ENCODE measurements at regions not wholly inside any gene's neighbourhood (a gene's known extent, or its start where the extent isn't known, plus 50 kb on each side); places are given as distances from the start of the nearest gene placed in this dataset.
A peak's percentile ranks its signal among the peaks of the same experiment; 100 is the strongest.
"Not testable (repeated sequence)": the region's sequence is repeated elsewhere in the genome, so short reads cannot be mapped to it uniquely, and the experiment has no call there.

GRCh38 chr2:113386780-113387433 lies 50.6 kb upstream of the ZNG1B start:
- not testable (repeated sequence) for DNase-seq (ENCODE audit: low read depth); H3K4me3 ChIP-seq (ENCODE audit: low read depth, low read length)

- DNase-seq (ENCODE audit: low read depth); H3K4me3 ChIP-seq (ENCODE audit: low read depth, low read length): not testable (repeated sequence)
These were observed 57.9 kb upstream of the ZNG1B start for GRCh38 chr2:113379621-113380020.

- no peak for DNase-seq (ENCODE audit: low read depth)
These were observed 60.5 kb upstream of the ZNG1B start for GRCh38 chr2:113376913-113377445.

GRCh38 chr2:113376253-113376912 lies 61.1 kb upstream of the ZNG1B start:
- no peak for DNase-seq (ENCODE audit: low read depth)
- H3K4me3 ChIP-seq (ENCODE audit: low read depth, low read length), result no peak overlapping the region

More at GRCh38 chr2:113376913-113377445, 60.5 kb upstream of the ZNG1B start:
- no peak overlapping the region for H3K4me3 ChIP-seq (ENCODE audit: low read depth, low read length)

- not testable (repeated sequence) for DNase-seq (ENCODE audit: low read depth); H3K4me3 ChIP-seq (ENCODE audit: low read depth, low read length)
These were observed 62.6 kb upstream of the ZNG1B start for GRCh38 chr2:113374857-113375256.

- not testable (repeated sequence) for DNase-seq (ENCODE audit: low read depth); H3K4me3 ChIP-seq (ENCODE audit: low read depth, low read length)
These were observed 65.1 kb upstream of the ZNG1B start for GRCh38 chr2:113372258-113372834.

- no peak overlapping the region for H3K4me3 ChIP-seq (ENCODE audit: low read depth, low read length)
- peak; percentile 36 for DNase-seq (ENCODE audit: low read depth)
These were observed 66.9 kb upstream of the ZNG1B start for GRCh38 chr2:113370478-113371091.

GRCh38 chr2:113370030-113370429 lies 67.5 kb upstream of the ZNG1B start:
- no peak for DNase-seq (ENCODE audit: low read depth)
- H3K4me3 ChIP-seq (ENCODE audit: low read depth, low read length), result no peak overlapping the region

- DNase-seq (ENCODE audit: low read depth); H3K4me3 ChIP-seq (ENCODE audit: low read depth, low read length): not testable (repeated sequence)
These were observed 68.9 kb upstream of the ZNG1B start for GRCh38 chr2:113368581-113368980.

- not testable (repeated sequence) for DNase-seq (ENCODE audit: low read depth); H3K4me3 ChIP-seq (ENCODE audit: low read depth, low read length)
These were observed 70.7 kb upstream of the ZNG1B start for GRCh38 chr2:113366821-113367220.

GRCh38 chr2:113365791-113366190 lies 71.7 kb upstream of the ZNG1B start:
- not testable (repeated sequence) for DNase-seq (ENCODE audit: low read depth); H3K4me3 ChIP-seq (ENCODE audit: low read depth, low read length)

- not testable (repeated sequence) for DNase-seq (ENCODE audit: low read depth); H3K4me3 ChIP-seq (ENCODE audit: low read depth, low read length)
These were observed 72.2 kb upstream of the ZNG1B start for GRCh38 chr2:113365290-113365689.

GRCh38 chr2:113361051-113361450 lies 76.4 kb upstream of the ZNG1B start:
- no peak for DNase-seq (ENCODE audit: low read depth)
- no peak overlapping the region for H3K4me3 ChIP-seq (ENCODE audit: low read depth, low read length)

- no peak for DNase-seq (ENCODE audit: low read depth)
- H3K4me3 ChIP-seq (ENCODE audit: low read depth, low read length), result no peak overlapping the region
These were observed 78.3 kb upstream of the PAX8 start for GRCh38 chr2:113357071-113357470.

GRCh38 chr2:113356284-113356683 lies 77.6 kb upstream of the PAX8 start:
- H3K4me3 ChIP-seq (ENCODE audit: low read depth, low read length); DNase-seq (ENCODE audit: low read depth): not testable (repeated sequence)

- not testable (repeated sequence) for H3K4me3 ChIP-seq (ENCODE audit: low read depth, low read length); DNase-seq (ENCODE audit: low read depth)
These were observed 76.8 kb upstream of the PAX8 start for GRCh38 chr2:113355339-113356015.

GRCh38 chr2:113351375-113352355 lies 72.9 kb upstream of the PAX8 start:
- H3K4me3 ChIP-seq (ENCODE audit: low read depth, low read length), result no peak overlapping the region

GRCh38 chr2:113343800-113344199 lies 65.1 kb upstream of the PAX8 start:
- H3K4me3 ChIP-seq (ENCODE audit: low read depth, low read length); DNase-seq (ENCODE audit: low read depth): not testable (repeated sequence)

More at GRCh38 chr2:113351375-113352355, 72.9 kb upstream of the PAX8 start:
- DNase-seq (ENCODE audit: low read depth), result no peak

All from skeletal muscle cell (primary cell).